GM12892 (cell line): ENCODE measurements at regions not wholly inside any gene's neighbourhood (a gene's known extent, or its start where the extent isn't known, plus 50 kb on each side); places are given as distances from the start of the nearest gene placed in this dataset.

ENCODE experiments used
- POLR2A ChIP-seq: IDR thresholded peaks from 2 replicates; pipeline ENCODE4 v1.6.1; 2011; ENCODE audit warnings: low read depth, low read length, control low read depth
- POLR2AphosphoS5 ChIP-seq: IDR thresholded peaks from 2 replicates; pipeline ENCODE4 v1.6.1; 2011; ENCODE audit warnings: low read depth, low read length, control low read depth

GRCh38 chr6:155690820-155691219 lies 235.2 kb upstream of the NOX3 start:
- TF ChIP-seq POLR2AphosphoS5 (no peak), POLR2A (no peak)
